Bronchial epithelial cell (primary cell): ENCODE measurements at regions not wholly inside any gene's neighbourhood (a gene's known extent, or its start where the extent isn't known, plus 50 kb on each side); places are given as distances from the start of the nearest gene placed in this dataset.

Experiments used
- DNase-seq: peaks from one replicate; pipeline ENCODE4 v3.0.0-alpha.2; 2010; ENCODE audit warnings: low read depth
- FAIRE-seq: peaks from 2 replicates; lab custom pipeline; 2011; peaks lifted over from hg19 to GRCh38; lab: Jason Lieb, UNC
- H3K27me3 ChIP-seq: 2 replicates; pipeline ENCODE4 v1.5.1; 2011; ENCODE audit warnings: low read length; ENCODE audit not compliant: control insufficient read depth, insufficient read depth
- H3K36me3 ChIP-seq: 2 replicates; pipeline ENCODE4 v1.5.1; 2011; ENCODE audit warnings: low read length; ENCODE audit not compliant: control insufficient read depth, insufficient read depth
- H3K4me3 ChIP-seq: 2 replicates; pipeline ENCODE4 v1.5.1; 2011; ENCODE audit warnings: mild to moderate bottlenecking, low read depth, low read length, control low read depth
- CTCF ChIP-seq: IDR thresholded peaks from 2 replicates; pipeline ENCODE4 v1.5.1; 2011; ENCODE audit warnings: mild to moderate bottlenecking, moderate library complexity, low read length, control low read depth, inconsistent platforms; ENCODE audit not compliant: insufficient read depth, severe bottlenecking

- no peak for TF ChIP-seq CTCF
- Histone ChIP-seq H3K4me3 (no peak overlapping the region), H3K36me3 (no peaks in the 10 kb centered on the region), H3K27me3 (no peaks in the 10 kb centered on the region)
- no peak for DNase-seq
- peak; percentile 58 for FAIRE-seq
Observed at GRCh38 chr4:189765736-189766135, 174.9 kb upstream of the FRG1 start.

GRCh38 chr4:189767941-189768340, 172.7 kb upstream of the FRG1 start:
- TF ChIP-seq CTCF: no peak
- FAIRE-seq: no peak
- Histone ChIP-seq H3K27me3 (no peaks in the 10 kb centered on the region), H3K36me3 (no peaks in the 10 kb centered on the region), H3K4me3 (no peak overlapping the region)
- no peak for DNase-seq

GRCh38 chr4:189769131-189769530, 171.5 kb upstream of the FRG1 start:
- TF ChIP-seq CTCF: no peak
- DNase-seq: no peak
- Histone ChIP-seq H3K4me3 (no peak overlapping the region), H3K36me3 (no peaks in the 10 kb centered on the region), H3K27me3 (no peaks in the 10 kb centered on the region)
- no peak for FAIRE-seq

GRCh38 chr4:189771696-189772361, 168.8 kb upstream of the FRG1 start:
- DNase-seq (no peak), FAIRE-seq (no peak)
- Histone ChIP-seq H3K27me3 (no peaks in the 10 kb centered on the region), H3K4me3 (no peak overlapping the region), H3K36me3 (no peaks in the 10 kb centered on the region)
- TF ChIP-seq CTCF: no peak

GRCh38 chr4:189773909-189774308, 166.8 kb upstream of the FRG1 start:
- Histone ChIP-seq H3K4me3 (no peak overlapping the region), H3K27me3 (no peaks in the 10 kb centered on the region), H3K36me3 (no peaks in the 10 kb centered on the region)
- FAIRE-seq (no peak), DNase-seq (peak; percentile 22)
- TF ChIP-seq CTCF: no peak
